Ovary (tissue), 7 donors: ENCODE measurements at regions not wholly inside any gene's neighbourhood (a gene's known extent, or its start where the extent isn't known, plus 50 kb on each side); places are given as distances from the start of the nearest gene placed in this dataset.
"Not testable (repeated sequence)": the region's sequence is repeated elsewhere in the genome, so short reads cannot be mapped to it uniquely, and the experiment has no call there.

Source experiments
- DNase-seq, 5 donors: peaks; one replicate each; pipeline ENCODE4 v3.0.0-alpha.2; 2019 to 2020
- H3K27ac ChIP-seq, 2 donors: fragments of 200-600 bp; one replicate each; pipeline versions ENCODE4 v1.5.1 to v1.8.0; 2019 to 2022
- H3K27me3 ChIP-seq: fragments of 200-600 bp; one replicate; pipeline ENCODE4 v1.8.0; 2022
- H3K36me3 ChIP-seq: fragments of 200-600 bp; sonication (generic); one replicate; pipeline ENCODE4 v1.5.1; 2019
- H3K4me1 ChIP-seq: one replicate; pipeline ENCODE4 v1.8.1; 2013; ENCODE audit warnings: mild to moderate bottlenecking, moderate library complexity; ENCODE audit not compliant: insufficient read depth
- H3K4me3 ChIP-seq: fragments of 200-600 bp; sonication (generic); one replicate; pipeline ENCODE4 v1.5.1; 2017
- H3K9me3 ChIP-seq, 2 donors: fragments of 200-600 bp in 1 of 2; sonication (generic) in 1 of 2; one replicate each; pipeline versions ENCODE4 v1.5.1 to v1.8.1; 2013 to 2019; ENCODE audit warnings: mild to moderate bottlenecking in 1 of 2, moderate library complexity in 1 of 2
- CTCF ChIP-seq, 3 donors: fragments of 450-650 bp in 2 of 3; fragments of 200-600 bp in 1 of 3; IDR thresholded peaks; one replicate each; pipeline versions ENCODE4 v1.5.1 to v1.8.0; 2016 to 2022; ENCODE audit warnings: antibody characterized with exemption in 3 of 3, mild to moderate bottlenecking in 1 of 3
- EP300 ChIP-seq: sonication (generic); formaldehyde crosslinking; IDR thresholded peaks from one replicate; pipeline ENCODE4 v1.6.1; 2017; ENCODE audit warnings: antibody characterized with exemption
- POLR2A ChIP-seq: fragments of 450-650 bp; IDR thresholded peaks from one replicate; pipeline ENCODE4 v1.6.1; 2017; ENCODE audit warnings: antibody characterized with exemption, mild to moderate bottlenecking, moderate library complexity
- WGBS, 3 donors: extraction: QIAGEN DNeasy Blood & Tissue Kit in 1 of 3; methylation state at CpG; one replicate each; pipeline versions ENCODE4 v1.1.5 to v1.1.7; 2013 to 2017; 5-methylcytosine and 5-hydroxymethylcytosine counted together
- intact Hi-C, 4 donors: fragments of 100-400 bp; cut with DNase I; formaldehyde crosslinking; loops; one replicate each; pipeline versions ENCODE4 v1.11.0 to v1.15.1; 2022 to 2023
- donor health status: DM: no; HTN: no; CAD: no; lungs with moderate emphysema.
- donor health status: DM: no; HTN: no; CAD: no.
- donor health status: Bipolar disorder and iron deficiency.
- donor health status: DM: no; HTN: no; CAD: no.
- donor health status: DM: yes; HTN: yes; CAD: no.

- 82 to 89% (median 86%) methylated on average over 6 of the region's 6 CpGs for WGBS, 3 donors
- no peaks in the 10 kb centered on the region for H3K9me3 ChIP-seq
- no peak for DNase-seq
- no peak overlapping the region for H3K4me3 ChIP-seq
- H3K4me1 ChIP-seq: no peaks in the 10 kb centered on the region
- no peaks in the 10 kb centered on the region for H3K27me3 ChIP-seq
- H3K27ac ChIP-seq: no peak overlapping the region
- intact Hi-C loops: no loop called here
- H3K36me3 ChIP-seq: no peaks in the 10 kb centered on the region
- TF ChIP-seq EP300 (no peak), CTCF (IDR thresholded peaks at IDR 0.05) (no peak), POLR2A (no peak)
Observed at GRCh38 chr3:175940881-175941280, 1081.7 kb downstream of the NAALADL2 start.

- Histone ChIP-seq H3K4me3 (no peak overlapping the region), H3K27ac (no peak overlapping the region), H3K36me3 (no peaks in the 10 kb centered on the region), H3K27me3 (no peaks in the 10 kb centered on the region), H3K9me3 (no peaks in the 10 kb centered on the region), H3K4me1 (no peaks in the 10 kb centered on the region)
- DNase-seq: no peak
- WGBS, 3 donors: 86 to 97% (median 95%) methylated on average over 5 of the region's 5 CpGs
- no peak for TF ChIP-seq CTCF (IDR thresholded peaks at IDR 0.05)
- no peak for TF ChIP-seq POLR2A
- no peak for TF ChIP-seq EP300
- intact Hi-C loops: no loop called here
Observed at GRCh38 chr3:175940243-175940642, 1081.1 kb downstream of the NAALADL2 start.

GRCh38 chr3:175937367-175937766 lies 1078.2 kb downstream of the NAALADL2 start:
- H3K4me1 ChIP-seq, H3K27ac ChIP-seq, H3K36me3 ChIP-seq, DNase-seq, H3K9me3 ChIP-seq, intact Hi-C loops, H3K27me3 ChIP-seq, H3K4me3 ChIP-seq: not testable (repeated sequence)
- 92 to 98% (median 94%) methylated on average over 22 of the region's 22 CpGs for whole genome bisulfite sequencing, 3 donors

- no peak for DNase-seq
- no peaks in the 10 kb centered on the region for H3K9me3 ChIP-seq
- no peak overlapping the region for H3K27ac ChIP-seq
- H3K4me1 ChIP-seq: no peaks in the 10 kb centered on the region
- no peaks in the 10 kb centered on the region for H3K36me3 ChIP-seq
- no peaks in the 10 kb centered on the region for H3K27me3 ChIP-seq
- intact Hi-C loops: no loop called here
- no peak overlapping the region for H3K4me3 ChIP-seq
- TF ChIP-seq POLR2A: no peak
- no peak for TF ChIP-seq EP300
- no peak for TF ChIP-seq CTCF (IDR thresholded peaks at IDR 0.05)
Observed at GRCh38 chr3:175932586-175932985, 1073.5 kb downstream of the NAALADL2 start.

GRCh38 chr3:175919133-175919532 lies 1060.0 kb downstream of the NAALADL2 start:
- no peaks in the 10 kb centered on the region for H3K36me3 ChIP-seq
- H3K27ac ChIP-seq: no peak overlapping the region
- TF ChIP-seq POLR2A (no peak), EP300 (no peak), CTCF (IDR thresholded peaks at IDR 0.05) (no peak)
- intact Hi-C loops: no loop called here
- H3K27me3 ChIP-seq: no peaks in the 10 kb centered on the region
- no peak for DNase-seq
- H3K9me3 ChIP-seq: peaks cover 0 to 4% of the 10 kb centered on the region in 2 donors
- H3K4me1 ChIP-seq: no peaks in the 10 kb centered on the region
- no peak overlapping the region for H3K4me3 ChIP-seq
